GM12874 (cell line): ENCODE measurements at regions not wholly inside any gene's neighbourhood (a gene's known extent, or its start where the extent isn't known, plus 50 kb on each side); places are given as distances from the start of the nearest gene placed in this dataset.

Source experiments
- TF ChIP-seq, protein P1 (sequence below): IDR thresholded peaks from 2 replicates; pipeline ENCODE4 v1.5.1; 2011; ENCODE audit warnings: low read depth, mild to moderate bottlenecking, control low read depth, low read length, moderate library complexity; ENCODE audit not compliant: insufficient read depth

DNA sequence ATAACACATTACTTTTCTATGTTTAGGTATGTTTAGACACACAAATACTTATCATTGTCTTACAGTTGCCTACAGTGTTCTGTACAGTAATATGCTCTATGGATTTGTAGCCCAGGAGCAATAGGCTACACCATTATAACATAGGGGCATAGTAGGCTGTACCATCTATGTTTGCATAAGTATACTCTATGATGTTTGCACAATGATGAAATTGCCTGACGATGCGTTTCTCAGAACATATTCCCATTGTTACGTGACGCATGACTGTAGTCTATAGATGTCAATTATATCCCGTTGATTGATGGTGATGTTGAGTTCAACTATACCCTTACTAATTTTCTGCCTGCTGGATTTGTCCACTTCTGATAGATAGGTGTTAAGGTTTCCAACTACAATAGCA is 139.4 kb upstream of the PFN2 start:
- TF ChIP-seq, protein P1, sequence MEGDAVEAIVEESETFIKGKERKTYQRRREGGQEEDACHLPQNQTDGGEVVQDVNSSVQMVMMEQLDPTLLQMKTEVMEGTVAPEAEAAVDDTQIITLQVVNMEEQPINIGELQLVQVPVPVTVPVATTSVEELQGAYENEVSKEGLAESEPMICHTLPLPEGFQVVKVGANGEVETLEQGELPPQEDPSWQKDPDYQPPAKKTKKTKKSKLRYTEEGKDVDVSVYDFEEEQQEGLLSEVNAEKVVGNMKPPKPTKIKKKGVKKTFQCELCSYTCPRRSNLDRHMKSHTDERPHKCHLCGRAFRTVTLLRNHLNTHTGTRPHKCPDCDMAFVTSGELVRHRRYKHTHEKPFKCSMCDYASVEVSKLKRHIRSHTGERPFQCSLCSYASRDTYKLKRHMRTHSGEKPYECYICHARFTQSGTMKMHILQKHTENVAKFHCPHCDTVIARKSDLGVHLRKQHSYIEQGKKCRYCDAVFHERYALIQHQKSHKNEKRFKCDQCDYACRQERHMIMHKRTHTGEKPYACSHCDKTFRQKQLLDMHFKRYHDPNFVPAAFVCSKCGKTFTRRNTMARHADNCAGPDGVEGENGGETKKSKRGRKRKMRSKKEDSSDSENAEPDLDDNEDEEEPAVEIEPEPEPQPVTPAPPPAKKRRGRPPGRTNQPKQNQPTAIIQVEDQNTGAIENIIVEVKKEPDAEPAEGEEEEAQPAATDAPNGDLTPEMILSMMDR: no peak

DNA sequence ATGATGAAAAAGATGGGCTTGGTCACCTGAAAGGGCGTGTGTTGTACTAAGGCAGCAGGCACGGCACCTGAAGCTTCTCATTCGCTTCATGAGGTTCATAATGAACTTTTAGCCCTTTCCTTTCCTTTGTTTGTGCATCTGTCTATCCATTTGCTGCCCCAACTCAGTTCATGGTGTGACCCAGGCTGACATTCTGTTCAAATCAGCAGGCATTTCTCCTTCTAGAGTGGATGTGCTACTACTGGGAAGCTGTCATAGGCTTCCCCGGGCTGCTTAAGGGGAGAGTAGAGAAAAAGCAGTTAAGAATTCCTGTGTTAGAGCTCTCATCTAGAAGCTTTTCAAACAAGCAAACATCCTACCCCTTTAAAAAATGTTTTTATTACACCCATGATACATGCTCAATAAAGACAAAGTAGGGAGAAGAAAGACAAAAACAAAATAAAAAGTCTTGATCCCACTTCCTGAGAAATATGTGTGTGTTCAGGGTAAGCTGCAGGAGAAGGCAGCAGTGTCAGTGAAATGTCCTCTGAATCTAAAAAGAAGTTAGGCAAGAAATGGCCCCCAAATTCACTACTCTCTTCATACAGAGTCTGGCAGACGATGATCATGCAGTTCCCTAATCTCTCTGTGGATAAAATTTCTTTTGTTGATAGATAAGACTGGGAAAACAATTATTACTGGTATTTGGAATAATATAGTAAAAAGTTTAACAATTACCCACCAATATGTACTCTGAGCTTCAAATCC is 136.9 kb upstream of the PFN2 start:
- TF ChIP-seq, protein P1: no peak

DNA sequence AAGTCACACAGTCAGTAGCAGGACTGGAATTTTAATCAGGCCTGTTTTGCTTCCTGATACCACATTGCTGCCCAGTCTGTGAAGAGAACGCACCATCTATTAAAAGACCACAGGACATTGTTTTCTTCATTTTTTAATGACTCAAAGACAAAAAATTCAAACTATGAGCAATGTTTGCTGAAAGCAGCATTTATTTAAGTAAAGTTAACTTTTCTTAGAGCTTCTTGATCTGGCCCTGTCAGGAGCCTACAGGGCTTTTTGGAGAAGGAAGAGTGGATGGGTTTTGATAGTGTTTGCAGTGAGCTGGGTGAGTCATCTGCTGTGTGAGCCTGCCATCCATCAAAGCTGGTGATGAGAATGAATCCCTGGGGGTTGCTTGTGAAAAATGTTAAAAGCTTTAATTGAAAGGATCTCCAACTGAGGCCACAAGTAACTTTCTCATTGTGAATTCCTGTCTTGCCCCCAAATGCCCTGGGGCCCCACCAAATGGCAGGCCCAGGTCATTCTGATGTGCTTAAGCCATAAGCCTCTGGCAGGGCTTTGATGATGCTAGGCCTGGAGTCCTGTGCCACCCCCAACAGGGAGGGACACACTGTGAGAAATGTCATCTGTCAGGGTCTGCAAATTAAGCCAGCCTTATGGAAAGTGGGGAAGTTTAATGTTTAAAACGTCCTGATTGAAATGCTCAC is 136.2 kb upstream of the PFN2 start:
- TF ChIP-seq, protein P1: no peak

DNA sequence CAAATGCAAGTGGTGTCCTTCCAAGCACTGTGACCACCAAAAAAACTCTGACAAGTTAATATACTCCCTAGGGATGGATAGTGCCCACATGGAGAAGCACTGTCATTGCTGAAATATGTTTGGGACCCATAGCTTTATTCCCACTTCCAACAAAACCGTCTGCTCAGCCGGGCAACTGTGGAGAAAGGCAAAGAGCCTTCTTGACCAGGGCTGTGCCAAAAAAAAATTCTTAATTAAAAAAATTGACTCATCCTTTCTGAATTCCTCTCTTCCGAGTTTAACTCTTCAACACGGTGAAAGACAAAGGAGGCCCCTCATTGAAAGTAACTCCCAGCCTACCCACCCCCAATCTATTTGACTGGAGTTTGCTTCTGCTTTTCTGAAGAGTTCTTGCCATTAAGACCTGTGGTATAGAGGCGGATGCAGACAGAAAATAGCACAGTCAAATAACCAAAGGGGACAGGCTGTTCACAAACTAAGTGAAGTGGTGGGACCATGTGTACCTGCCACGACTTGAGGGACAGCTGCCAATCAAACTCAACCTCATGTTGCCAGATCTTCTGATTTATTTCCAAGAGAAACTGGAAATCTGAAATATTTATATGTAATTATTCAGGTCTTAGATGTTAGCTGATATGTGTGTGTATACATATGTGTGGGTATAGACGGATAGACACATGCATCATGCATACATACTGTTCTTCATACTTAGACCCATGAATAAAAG is 135.4 kb upstream of the PFN2 start:
- TF ChIP-seq, protein P1: no peak

DNA sequence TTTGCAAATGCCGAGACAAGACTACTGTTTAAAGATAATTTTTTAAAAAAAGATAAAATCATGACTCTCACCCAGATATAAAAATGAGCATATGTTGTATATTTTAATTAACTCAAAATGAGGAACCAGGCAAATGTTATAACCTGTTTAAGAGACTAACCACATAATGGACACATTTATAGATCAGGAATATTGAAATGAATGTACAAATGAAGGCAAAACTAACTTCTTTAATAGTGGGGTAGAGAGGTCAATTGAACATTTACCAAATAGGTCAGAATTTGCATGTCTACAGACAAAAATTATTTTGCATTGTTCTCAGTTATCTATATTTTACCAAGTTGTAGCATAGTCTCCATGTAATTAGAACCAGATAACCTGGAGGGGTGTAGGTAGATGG is 134.3 kb upstream of the PFN2 start:
- TF ChIP-seq, protein P1: no peak

DNA sequence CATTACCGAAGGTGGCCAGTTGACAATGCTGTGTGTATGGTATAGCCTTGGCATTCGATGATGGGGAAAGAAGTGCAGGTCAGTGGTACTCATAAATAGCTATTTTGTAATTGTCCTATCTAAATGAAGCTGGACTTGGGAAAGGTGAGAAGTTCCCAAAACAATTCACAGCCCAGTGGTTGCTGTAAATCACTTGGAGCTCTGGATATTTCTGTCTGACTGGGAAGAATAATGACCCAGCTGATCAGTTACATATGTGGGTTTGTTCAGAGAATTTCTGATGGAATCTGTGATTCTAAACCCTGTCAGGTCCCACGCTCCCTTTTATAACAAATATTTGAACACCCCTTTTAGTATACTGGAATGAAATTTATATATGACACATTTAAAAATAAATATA is 133.9 kb upstream of the PFN2 start:
- TF ChIP-seq, protein P1: no peak

DNA sequence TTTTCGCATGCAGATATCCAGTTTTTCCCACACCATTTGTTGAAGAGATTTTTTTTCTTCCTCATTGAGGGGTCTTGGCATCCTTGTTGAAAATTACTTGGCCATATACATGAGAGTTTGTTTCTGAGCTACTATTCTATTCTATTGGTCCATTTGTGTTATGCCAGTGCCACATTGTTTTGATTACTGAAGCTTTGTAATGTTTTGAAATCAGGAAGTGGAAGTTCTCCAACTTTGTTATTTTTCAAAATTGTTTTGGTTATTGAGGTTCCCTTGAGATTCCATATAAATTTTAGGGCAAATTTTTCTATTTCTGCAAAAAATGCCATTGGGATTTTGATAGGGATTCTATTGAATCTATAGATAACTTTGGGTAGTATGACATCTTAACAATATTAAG is 130.3 kb upstream of the PFN2 start:
- TF ChIP-seq, protein P1: no peak
